ENCODE measurements at regions not wholly inside any gene's neighbourhood (a gene's known extent, or its start where the extent isn't known, plus 50 kb on each side); places are given as distances from the start of the nearest gene placed in this dataset.
"Not testable (repeated sequence)": the region's sequence is repeated elsewhere in the genome, so short reads cannot be mapped to it uniquely, and the experiment has no call there.

DNA sequence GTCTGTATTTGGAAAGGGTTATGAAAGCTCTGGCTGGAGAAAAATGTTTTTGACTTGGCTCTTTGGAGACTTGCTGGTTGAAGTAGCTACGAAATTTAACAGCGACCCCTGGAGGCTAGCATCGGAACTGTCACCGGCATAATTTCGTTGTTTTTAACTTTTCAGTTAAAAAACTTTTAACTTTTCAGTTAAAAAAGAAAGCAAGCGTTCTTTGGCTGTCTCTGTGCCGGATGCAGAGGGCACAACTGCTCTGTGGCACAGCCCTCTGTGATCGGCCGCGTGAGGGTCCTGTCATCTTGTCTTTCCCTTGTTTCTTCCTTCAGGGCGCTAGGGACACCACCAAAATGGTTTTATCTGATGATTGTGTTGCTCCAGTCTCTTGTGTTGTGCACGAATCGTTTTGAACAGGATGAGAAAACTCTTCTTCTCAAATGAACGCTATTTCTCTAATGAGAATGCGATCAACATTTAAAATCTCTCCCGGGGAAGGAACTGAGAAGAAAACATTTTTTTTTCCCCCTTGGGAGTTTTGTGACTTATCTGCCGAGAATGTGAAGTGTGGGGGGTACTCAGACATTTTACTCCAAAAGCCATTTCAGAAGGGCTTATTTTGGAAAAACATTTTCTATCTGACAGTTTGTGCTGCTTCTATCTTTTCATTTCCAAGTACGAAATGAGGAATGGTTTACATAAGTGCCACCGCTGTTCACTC lies 57.1 kb downstream of the ADCYAP1 start:
- ATAC-seq (no peak), DNase-seq (ENCODE audit: missing footprints) (no peak)
- intact Hi-C loops (cut with DNase I) = loop anchor here (5.0 kb wide), 1 partner anchor 94 kb away; no protein-coding TSS in a partner anchor

DNA sequence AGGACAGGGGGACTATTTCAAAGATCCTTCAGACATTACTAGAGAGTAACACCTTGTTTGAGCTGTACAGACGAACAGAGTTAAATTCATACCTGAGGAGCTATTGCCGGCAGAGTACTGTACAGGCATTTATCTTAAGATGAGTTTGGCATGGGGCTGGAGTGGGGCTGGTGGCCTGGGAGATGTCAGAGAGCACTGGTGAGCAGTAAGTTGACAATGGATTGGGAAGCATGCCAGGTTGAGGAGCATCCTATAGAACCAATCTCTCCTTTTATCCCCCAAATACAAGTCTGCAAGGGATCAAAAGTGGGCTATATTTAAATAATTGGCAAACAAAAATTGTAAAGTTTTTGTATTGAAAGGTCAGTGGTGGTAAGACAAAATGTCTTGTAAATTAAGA lies 58.6 kb downstream of the ADCYAP1 start:
- DNase-seq (ENCODE audit: missing footprints) (no peak), ATAC-seq (no peak)
- intact Hi-C loops (cut with DNase I) = loop anchor here (5.0 kb wide), 1 partner anchor 96 kb away; no protein-coding TSS in a partner anchor

DNA sequence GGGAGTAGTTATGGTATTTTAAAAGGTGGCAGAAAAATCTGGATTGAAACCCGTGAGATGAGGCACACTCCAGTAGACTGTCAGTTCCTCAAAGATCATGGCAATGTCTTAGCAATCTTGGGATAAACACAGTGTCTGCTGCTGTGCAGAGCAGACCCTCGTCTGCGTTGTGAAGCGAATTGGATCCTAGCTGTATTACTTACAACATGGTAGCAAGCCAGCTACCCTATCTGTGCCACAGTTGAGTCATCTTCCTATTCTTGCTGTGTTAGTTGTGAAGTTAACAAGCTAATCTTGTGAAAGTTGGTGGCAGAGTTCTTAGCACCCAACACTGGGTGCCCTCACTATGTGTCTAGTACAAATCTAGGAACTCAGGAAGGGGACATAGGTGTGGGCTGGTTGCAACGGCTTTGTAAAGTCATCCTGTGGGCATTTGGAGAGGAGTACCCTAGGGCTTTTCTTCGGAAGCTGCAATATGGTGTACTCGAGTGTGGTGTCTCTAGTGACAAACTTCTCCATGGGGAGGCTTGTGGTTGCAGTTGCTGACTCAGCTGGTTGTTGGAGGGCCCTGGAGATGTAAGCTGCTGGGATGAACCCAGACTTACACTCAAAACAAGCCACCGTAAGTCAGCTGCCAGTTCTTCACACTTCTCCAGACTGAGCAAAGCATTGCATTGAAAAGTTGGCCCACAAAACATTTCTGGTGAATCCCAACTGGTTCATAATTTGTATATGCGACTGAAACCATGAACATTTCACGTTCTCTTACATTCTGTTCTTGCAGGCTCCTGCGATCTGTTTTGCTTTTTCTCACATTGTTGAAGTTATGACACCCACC lies 61.5 kb downstream of the ADCYAP1 start:
- DNase-seq (ENCODE audit: missing footprints) (no peak), ATAC-seq (no peak)
- intact Hi-C loops (cut with DNase I) = no loop called here

DNA sequence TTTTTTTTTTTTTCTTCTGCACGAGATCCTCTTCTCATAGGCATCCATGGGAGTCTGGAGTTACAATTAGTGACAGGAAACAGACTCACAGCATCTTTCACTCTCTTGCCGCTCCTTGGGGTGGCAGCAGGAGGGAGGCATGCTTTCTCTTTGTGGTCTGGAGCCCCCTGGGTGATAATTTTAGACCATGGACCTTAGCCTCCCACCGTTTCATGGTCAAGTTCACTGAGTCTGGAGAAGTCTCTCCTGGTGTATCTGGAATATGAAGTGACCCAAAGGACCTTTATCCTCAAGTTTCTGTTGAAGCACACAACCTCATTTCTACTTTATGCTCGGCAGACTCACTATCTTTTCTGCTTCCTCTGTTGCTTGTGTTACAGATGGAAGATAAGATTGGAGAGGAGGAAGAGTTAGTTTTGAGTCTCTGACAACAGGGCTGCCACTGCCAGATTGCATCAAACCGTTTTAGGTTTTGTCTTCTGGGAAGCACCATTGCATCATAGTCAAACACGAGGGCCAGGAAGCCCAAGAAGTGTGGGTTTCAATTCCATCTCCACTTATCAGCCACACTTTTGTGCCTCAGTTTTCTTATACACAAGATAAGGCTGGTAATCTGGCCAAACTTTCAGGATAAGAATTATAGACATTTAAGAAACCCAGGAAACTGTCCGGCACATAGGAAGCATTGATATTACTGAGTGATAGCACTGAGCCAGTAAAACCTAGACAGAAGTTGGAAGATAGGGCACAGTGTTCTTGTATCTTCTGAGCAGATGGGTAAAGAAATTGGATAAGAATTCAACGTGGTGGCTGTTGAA lies 62.3 kb downstream of the ADCYAP1 start:
- intact Hi-C loops (cut with DNase I) = no loop called here
- ATAC-seq (no peak), DNase-seq (ENCODE audit: missing footprints) (no peak)

DNA sequence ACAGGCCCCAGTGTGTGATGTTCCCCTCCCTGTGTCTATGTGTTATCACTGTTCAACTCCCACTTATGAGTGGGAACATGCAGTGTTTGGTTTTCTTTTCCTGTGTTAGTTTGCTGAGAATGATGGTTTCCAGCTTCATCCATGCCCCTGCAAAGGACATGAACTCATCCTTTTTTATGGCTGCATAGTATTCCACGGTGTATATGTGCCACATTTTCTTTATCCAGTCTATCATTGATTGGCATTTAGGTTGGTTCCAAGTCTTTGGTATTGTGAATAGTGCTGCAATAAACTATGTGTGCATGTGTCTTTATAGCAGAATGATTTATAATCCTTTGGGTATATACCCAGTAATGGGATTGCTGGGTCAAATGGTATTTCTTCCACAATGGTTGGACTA lies 64.2 kb downstream of the ADCYAP1 start:
- ATAC-seq; intact Hi-C loops (cut with DNase I); DNase-seq (ENCODE audit: missing footprints): not testable (repeated sequence)

DNA sequence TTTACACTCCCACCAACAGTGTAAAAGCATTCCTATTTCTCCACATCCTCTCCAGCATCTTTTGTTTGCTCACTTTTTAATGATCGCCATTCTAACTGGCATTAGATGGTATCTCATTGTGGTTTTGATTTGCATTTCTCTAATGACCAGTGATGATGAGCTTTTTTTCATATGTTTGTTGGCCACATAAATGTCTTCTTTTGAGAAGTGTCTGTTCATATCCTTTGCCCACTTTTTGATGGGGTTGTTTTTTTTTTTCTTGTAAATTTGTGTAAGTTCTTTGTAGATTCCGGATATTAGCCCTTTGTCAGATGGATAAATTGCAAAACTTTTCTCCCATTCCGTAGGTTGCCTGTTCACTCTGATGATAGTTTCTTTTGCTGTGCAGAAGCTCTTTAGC lies 64.6 kb downstream of the ADCYAP1 start:
- intact Hi-C loops (cut with DNase I); ATAC-seq; DNase-seq (ENCODE audit: missing footprints): not testable (repeated sequence)

DNA sequence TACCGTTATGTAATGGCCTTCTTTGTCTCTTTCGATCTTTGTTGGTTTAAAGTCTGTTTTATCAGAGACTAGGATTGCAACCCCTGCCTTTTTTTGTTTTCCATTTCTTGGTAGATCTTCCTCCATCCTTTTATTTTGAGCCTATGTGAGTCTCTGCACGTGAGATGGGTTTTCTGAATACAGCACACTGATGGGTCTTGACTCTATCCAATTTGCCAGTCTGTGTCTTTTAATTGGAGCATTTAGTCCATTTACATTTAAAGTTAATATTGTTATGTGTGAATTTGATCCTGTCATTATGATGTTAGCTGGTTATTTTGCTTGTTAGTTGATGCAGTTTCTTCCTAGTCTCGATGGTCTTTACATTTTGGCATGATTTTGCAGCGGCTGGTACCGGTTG lies 69.9 kb downstream of the ADCYAP1 start:
- ATAC-seq; intact Hi-C loops (cut with DNase I); DNase-seq (ENCODE audit: missing footprints): not testable (repeated sequence)

DNA sequence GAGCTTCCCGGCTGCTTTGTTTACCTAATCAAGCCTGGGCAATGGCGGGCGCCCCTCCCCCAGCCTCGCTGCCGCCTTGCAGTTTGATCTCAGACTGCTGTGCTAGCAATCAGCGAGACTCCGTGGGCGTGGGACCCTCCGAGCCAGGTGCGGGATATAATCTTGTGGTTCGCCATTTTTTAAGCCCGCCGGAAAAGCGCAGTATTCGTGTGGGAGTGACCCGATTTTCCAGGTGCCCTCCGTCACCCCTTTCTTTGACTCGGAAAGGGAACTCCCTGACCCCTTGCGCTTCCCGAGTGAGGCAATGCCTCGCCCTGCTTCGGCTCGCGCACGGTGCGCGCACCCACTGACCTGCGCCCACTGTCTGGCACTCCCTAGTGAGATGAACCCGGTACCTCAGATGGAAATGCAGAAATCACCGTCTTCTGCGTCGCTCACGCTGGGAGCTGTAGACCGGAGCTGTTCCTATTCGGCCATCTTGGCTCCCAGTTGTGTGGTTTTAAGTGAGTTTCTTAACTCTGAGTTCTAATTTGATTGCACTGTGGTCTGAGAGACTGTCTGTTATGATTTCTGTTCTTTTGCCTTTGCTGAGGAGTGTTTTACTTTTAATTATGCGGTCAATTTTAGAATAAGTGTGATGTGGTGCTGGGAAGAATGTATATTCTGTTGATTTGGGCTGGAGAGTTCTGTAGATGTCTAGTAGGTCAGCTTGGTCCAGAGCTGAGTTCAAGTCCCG lies 71.9 kb downstream of the ADCYAP1 start:
- DNase-seq (ENCODE audit: missing footprints); intact Hi-C loops (cut with DNase I); ATAC-seq: not testable (repeated sequence)

DNA sequence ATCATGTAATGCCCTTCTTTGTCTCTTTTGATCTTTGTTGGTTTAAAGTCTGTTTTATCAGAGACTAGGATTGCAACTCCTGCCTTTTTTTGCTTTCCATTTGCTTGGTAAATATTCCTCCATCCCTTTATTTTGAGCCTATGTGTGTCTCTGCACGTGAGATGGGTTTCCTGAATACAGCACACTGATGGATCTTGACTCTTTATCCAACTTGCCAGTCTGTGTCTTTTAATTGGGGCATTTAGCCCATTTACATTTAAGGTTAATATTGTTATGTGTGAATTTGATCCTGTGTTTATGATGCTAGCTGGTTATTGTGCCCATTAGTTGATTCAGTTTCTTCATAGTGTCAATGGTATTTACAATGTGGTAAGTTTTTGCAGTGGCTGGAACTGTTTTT lies 72.7 kb downstream of the ADCYAP1 start:
- DNase-seq (ENCODE audit: missing footprints); intact Hi-C loops (cut with DNase I); ATAC-seq: not testable (repeated sequence)

DNA sequence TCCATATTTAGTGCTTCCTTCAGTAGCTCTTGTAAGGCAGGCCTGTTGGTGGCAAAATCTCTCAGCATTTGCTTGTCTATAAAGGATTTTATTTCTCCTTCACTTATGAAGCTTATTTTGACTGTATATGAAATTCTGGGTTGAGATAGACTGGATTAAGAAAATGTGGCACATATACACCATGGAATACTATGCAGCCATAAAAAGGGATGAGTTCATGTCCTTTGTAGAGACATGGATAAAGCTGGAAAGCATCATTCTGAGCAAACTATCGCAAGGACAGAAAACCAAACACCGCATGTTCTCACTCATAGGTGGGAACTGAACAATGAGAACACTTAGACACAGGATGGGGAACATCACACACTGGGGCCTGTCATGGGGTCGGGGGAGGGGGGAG lies 73.1 kb downstream of the ADCYAP1 start:
- ATAC-seq; intact Hi-C loops (cut with DNase I); DNase-seq (ENCODE audit: missing footprints): not testable (repeated sequence)

DNA sequence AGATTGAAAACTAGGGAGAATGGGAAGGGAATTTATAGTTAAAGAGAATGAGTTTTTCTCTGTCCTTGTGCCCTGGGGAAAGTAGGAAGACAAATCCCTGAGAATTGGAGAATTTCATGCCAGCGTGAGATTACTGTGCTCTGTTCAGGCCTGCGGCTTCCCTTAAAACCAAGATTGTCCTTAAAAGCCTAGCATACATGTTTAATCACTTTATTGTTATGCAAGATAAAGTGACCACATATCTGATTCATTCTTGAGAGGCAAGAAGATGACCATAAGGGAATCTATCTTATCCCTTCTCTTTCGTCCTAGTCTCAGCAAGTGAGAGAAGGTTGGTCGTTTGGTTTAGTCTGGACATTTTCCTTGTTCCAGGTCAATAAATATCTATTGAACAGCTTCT lies 75.9 kb downstream of the ADCYAP1 start:
- ATAC-seq = no peak
- intact Hi-C loops (cut with DNase I) = no loop called here

DNA sequence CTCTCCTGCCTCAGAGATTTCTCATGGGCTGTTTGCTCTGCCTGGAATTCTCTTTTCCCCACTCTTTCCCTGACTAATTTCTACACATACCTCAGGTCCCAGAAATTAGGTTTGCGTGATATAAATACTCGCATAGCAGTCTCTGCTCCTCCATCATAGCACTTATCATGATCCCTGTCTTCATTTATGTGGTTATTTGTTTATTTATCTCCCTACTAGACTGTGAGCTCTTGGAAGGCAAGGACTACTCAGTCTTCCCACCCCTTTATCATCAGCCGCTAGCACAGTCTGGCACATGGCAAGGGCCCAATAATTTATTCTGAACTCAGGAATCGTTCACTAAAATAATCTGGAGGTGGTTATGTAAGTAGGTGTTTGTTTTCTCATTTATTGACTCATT lies 79.3 kb downstream of the ADCYAP1 start:
- intact Hi-C loops (cut with DNase I) = no loop called here
- ATAC-seq = no peak

More for the DNA sequence above, 75.9 kb downstream of the ADCYAP1 start:
- DNase-seq (ENCODE audit: missing footprints) = no peak

DNA sequence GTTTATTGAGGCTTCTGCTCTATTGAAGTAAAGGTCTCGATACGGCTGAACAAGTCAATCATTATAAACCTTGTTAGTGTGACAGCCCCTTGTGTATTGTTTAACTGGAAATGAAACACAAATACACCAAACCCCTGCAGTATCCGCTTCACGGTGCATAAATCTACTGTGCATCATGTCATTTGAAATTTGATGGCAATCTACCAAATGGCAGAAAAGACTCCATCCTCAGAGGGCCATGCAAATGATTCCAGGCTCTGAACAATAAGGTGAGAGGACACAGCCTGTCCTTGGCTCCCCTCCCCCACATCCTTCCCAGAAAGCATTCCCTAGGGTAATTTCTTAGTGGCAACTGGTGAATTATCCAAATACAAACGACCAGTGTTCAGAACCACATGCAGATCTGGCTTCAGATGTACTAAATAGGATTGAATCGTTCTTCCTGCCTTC lies 80.6 kb downstream of the ADCYAP1 start:
- no peak for DNase-seq (ENCODE audit: missing footprints)
- peak; percentile 37 for ATAC-seq
- intact Hi-C loops (cut with DNase I) = no loop called here

More for the DNA sequence above, 79.3 kb downstream of the ADCYAP1 start:
- DNase-seq (ENCODE audit: missing footprints) = no peak

DNA sequence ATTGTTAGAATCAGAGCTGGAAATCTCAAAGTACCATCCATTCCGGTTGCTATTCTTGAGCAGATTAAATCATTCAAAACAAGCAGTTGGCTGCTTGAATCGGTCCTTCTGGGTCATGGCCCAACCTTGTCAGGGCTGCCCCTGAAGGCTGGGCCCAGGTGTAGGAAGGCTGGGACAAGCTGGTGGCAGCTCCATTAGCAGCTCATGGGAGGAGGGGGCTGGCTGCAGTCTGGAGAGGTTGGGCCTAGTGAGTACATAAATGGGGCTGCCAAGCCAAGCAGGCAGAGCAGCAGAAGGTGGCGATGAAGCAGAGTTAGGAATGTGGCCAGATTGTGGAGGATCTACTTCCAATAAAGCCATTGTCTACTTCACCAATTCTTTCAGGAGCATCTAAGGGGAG lies 81.4 kb downstream of the ADCYAP1 start:
- intact Hi-C loops (cut with DNase I) = no loop called here
- DNase-seq (ENCODE audit: missing footprints) = no peak
- no peak for ATAC-seq

DNA sequence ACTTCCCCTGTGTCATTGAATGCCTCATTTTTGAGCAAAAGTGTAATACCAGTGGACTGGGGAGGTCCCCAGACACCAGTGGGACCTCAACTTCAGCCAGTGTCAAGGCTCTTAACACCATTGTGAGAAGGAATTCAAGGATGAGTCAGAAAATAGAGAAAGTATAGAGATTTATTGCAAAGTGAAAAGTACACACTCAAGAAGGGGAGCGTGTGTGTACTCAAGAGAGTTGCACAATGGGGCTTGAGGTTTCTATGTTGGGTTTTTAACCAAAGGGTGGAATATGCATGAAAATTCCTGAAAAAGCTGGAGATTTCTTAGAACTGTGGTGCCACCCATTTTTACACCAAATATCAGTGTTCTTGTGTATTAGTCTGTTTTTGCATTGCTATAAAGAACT lies 81.9 kb downstream of the ADCYAP1 start:
- intact Hi-C loops (cut with DNase I) = no loop called here
- no peak for ATAC-seq
- no peak for DNase-seq (ENCODE audit: missing footprints)

DNA sequence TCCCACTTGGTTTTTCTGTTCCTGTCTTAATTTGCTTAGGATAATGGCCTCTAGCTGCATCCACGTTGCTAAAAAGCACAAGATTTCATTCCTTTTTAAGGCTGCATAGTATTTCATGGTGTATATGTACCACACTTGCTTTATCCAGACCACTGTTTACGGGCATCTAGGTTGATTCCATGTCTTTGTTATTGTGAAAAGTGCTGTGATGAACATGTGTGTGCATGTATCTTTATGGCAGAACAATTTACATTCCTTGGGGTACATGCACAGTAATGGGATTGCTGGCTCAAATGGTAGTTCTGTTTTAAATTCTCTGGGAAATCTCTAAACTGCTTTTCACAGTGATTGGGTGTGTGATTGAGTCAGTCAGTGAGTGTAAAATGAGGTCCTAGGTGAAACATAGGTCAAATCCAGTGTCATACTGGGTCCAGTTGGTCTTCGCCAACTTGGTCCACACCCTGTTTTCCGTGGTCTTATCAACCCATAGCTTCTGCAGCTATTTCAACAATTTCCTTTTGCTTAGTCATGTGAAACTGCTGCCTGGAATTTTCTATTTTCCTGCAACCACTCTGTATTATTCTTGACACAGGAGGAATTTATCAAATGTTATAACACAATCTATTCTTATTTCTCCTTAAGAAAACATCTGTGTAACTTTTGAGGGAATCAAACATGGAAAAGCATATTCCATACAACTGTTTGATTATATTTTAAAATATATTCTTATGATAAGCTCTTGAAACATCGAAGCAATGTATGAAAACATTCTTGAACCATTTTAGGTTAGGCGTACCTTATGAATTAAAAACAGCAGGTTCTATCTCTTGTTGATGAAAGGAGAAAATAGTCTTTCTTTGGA lies 82.9 kb downstream of the ADCYAP1 start:
- DNase-seq (ENCODE audit: missing footprints) (no peak), ATAC-seq (no peak)
- intact Hi-C loops (cut with DNase I) = no loop called here

DNA sequence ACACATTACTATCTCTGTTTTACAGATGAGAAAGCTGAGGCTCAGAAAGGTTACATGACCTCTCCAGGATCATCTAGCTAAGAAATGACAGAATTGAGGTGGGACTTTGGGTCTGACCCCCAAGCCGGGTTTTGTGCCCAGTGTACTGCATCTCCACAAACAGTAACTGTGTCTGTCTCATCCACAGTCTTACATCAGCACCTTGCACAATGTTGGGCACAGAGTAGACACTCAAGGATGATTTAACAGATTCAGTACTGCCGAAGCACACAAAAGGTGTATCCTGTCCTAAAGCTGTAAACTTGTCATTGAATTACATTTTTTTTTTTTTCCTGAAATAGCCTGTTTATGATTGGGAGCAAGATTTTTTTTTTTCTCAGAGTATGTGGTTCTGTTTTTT lies 84.8 kb downstream of the ADCYAP1 start:
- DNase-seq (ENCODE audit: missing footprints) = no peak
- no peak for ATAC-seq
- intact Hi-C loops (cut with DNase I) = no loop called here

DNA sequence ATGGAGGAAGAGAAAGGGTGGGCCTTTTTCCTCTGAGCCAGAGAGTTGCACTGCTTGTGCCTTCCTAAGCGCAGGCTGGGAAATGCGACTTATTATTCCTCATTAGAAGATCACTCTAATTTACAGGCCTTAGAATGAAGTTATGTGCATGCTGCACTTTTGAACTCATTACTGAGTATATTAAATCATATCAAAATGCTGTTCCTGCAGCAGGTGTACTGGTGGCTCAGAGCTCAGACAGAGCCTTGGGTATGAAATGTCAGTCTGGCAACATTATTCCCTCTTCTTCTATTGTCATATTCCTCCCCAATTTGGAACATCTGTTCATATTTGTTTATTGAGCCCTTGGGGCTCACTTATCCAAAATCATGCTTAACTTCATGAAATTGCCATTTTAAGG lies 85.5 kb downstream of the ADCYAP1 start:
- intact Hi-C loops (cut with DNase I) = no loop called here

More for the DNA sequence above, 85.5 kb downstream of the ADCYAP1 start:
- no peak for DNase-seq (ENCODE audit: missing footprints)
- no peak for ATAC-seq
